ENCODE measurements at regions not wholly inside any gene's neighbourhood (a gene's known extent, or its start where the extent isn't known, plus 50 kb on each side); places are given as distances from the start of the nearest gene placed in this dataset.

DNA sequence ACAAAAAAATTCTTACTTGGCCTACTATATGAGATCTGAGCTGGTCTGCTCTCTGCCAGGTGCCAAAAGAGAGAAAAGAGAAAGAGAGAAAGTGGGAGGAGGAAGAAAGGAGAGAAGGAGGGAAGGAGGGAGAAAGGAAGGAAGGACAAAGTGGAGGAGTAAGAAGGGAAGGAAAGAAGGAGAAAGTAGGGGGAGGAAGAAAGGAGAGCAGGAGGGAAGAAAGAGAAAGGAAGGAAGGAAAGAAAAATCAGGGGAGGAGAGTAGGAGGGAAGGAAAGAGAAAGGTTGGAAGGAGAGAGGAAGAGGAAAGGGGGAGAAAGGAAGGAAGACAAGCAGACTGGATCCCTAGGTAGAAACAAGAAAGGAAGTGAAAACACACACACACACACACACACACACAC lies 96.8 kb downstream of the RPS29 start:
- no peak for TF ChIP-seq CTCF (IDR thresholded peaks at IDR 0.05; ENCODE audit: insufficient read depth, low read depth, low read length)
- H3K4me3 ChIP-seq (ENCODE audit: low read depth, low read length): no peak overlapping the region
- DNase-seq (ENCODE audit: low read depth): no peak

GRCh38 chr14:49487238-49487637 lies 98.9 kb downstream of the RPS29 start:
- no peak overlapping the region for H3K4me3 ChIP-seq (ENCODE audit: low read depth, low read length)
- no peak for TF ChIP-seq CTCF (IDR thresholded peaks at IDR 0.05; ENCODE audit: insufficient read depth, low read depth, low read length)
- no peak for DNase-seq (ENCODE audit: low read depth)

- H3K4me3 ChIP-seq (ENCODE audit: low read depth, low read length): no peak overlapping the region
- no peak for DNase-seq (ENCODE audit: low read depth)
- no peak for TF ChIP-seq CTCF (IDR thresholded peaks at IDR 0.05; ENCODE audit: insufficient read depth, low read depth, low read length)
These were observed 100.9 kb downstream of the RPS29 start for GRCh38 chr14:49485290-49485689.

GRCh38 chr14:49484180-49484579 lies 102.0 kb downstream of the RPS29 start:
- no peak overlapping the region for H3K4me3 ChIP-seq (ENCODE audit: low read depth, low read length)
- DNase-seq (ENCODE audit: low read depth): no peak
- no peak for TF ChIP-seq CTCF (IDR thresholded peaks at IDR 0.05; ENCODE audit: insufficient read depth, low read depth, low read length)

GRCh38 chr14:49483268-49483667 lies 102.9 kb downstream of the RPS29 start:
- H3K4me3 ChIP-seq (ENCODE audit: low read depth, low read length): no peak overlapping the region
- no peak for DNase-seq (ENCODE audit: low read depth)
- TF ChIP-seq CTCF (IDR thresholded peaks at IDR 0.05; ENCODE audit: insufficient read depth, low read depth, low read length): no peak

GRCh38 chr14:49480979-49481498 lies 105.1 kb downstream of the RPS29 start:
- H3K4me3 ChIP-seq (ENCODE audit: low read depth, low read length): no peak overlapping the region
- no peak for TF ChIP-seq CTCF (IDR thresholded peaks at IDR 0.05; ENCODE audit: insufficient read depth, low read depth, low read length)
- no peak for DNase-seq (ENCODE audit: low read depth)

DNA sequence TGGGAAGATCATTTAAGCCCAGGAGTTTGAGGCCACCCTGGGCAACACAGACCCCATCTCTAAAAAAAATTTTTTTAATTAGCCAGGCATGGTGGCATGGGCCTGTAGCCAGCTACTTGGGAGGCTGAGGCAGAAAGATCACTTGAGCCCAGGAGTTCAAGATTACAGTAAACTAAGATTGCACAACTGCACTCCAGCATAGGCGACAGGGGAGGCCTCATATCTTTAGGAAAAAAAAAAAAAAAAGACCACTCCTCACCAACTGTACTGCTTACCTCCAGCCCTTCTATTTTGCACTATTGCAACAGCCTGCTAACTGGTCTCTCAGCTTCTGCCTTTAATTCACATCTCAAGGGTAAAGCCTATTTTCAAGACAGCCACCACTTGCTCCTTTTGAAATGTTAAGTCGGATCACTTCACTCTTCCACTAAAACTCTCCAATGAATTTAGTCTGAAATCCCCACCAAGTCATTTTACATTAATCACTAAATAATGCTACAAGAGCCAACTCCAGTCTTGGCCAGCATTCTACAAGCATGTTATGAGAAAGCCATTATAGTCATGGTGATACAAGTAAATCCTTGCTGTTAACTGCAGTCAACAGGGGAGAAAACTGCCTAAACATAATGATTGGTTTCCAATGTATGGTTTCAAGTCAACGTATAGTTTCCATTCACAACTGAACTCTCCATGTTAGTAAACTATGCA lies 106.0 kb downstream of the RPS29 start:
- no peak for TF ChIP-seq CTCF (IDR thresholded peaks at IDR 0.05; ENCODE audit: insufficient read depth, low read depth, low read length)
- no peak overlapping the region for H3K4me3 ChIP-seq (ENCODE audit: low read depth, low read length)

More for the DNA sequence above, 106.0 kb downstream of the RPS29 start:
- DNase-seq (ENCODE audit: low read depth): no peak

Measured in fibroblast of villous mesenchyme (primary cell).